ENCODE measurements at regions not wholly inside any gene's neighbourhood (a gene's known extent, or its start where the extent isn't known, plus 50 kb on each side); places are given as distances from the start of the nearest gene placed in this dataset.

DNA sequence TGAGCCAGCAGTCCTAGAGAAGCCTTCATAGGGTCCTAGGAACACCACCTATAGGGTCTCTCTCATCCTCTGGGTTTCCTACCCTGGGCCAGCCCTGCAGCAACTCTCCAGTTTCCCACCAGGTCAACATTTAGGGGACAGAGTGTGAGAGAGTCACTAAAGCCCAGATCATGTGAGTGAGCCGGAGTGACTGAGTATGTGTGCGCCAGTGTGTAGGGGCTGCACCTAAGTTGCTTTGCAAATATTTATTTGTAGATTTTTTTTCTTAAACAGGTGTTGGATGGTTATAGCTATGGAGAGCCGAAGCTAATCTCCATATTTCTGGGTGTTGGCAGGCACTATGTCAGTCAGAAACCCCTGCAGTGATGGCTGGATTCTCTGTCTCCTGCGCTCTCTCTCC lies 232.5 kb upstream of the NCAM1 start:
- H3K79me2 ChIP-seq = no peaks in the 10 kb centered on the region
- TF ChIP-seq, protein P1, sequence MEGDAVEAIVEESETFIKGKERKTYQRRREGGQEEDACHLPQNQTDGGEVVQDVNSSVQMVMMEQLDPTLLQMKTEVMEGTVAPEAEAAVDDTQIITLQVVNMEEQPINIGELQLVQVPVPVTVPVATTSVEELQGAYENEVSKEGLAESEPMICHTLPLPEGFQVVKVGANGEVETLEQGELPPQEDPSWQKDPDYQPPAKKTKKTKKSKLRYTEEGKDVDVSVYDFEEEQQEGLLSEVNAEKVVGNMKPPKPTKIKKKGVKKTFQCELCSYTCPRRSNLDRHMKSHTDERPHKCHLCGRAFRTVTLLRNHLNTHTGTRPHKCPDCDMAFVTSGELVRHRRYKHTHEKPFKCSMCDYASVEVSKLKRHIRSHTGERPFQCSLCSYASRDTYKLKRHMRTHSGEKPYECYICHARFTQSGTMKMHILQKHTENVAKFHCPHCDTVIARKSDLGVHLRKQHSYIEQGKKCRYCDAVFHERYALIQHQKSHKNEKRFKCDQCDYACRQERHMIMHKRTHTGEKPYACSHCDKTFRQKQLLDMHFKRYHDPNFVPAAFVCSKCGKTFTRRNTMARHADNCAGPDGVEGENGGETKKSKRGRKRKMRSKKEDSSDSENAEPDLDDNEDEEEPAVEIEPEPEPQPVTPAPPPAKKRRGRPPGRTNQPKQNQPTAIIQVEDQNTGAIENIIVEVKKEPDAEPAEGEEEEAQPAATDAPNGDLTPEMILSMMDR (IDR thresholded peaks at IDR 0.05) = no peak
- H3K9ac ChIP-seq = no peak overlapping the region
- no peaks in the 10 kb centered on the region for H3K27me3 ChIP-seq (ENCODE audit: control insufficient read depth, insufficient read depth, low read length)
- no peak overlapping the region for H3K4me2 ChIP-seq (ENCODE audit: low read length)
- H3K4me1 ChIP-seq = no peaks in the 10 kb centered on the region
- no peaks in the 10 kb centered on the region for H3K36me3 ChIP-seq (ENCODE audit: control insufficient read depth, insufficient read depth, low read length)
- no peak overlapping the region for H3K27ac ChIP-seq
- no peak overlapping the region for H3K4me3 ChIP-seq (ENCODE audit: low read depth, low read length)
- no peaks in the 10 kb centered on the region for H3K9me3 ChIP-seq (ENCODE audit: control insufficient read depth, low read length)
- no peak overlapping the region for H2AFZ ChIP-seq

DNA sequence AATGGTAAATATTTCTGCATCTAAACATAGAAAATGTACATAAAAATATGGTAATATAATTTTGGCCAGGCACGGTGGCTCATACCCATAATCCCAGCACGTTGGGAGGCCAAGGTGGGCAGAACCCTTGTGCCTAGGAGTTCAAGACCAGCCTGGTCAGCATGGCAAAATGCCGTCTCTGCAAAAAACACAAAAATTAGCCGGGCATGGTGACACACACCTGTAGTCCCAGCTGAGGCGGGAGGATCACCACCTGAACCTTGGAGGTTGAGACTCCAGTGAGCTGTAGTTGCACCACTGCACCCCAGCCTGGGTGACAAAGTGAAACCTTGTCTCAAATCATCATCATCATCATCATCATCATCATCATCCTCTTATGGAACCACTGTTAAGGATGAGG lies 230.6 kb upstream of the NCAM1 start:
- H3K36me3 ChIP-seq (ENCODE audit: control insufficient read depth, insufficient read depth, low read length) = no peaks in the 10 kb centered on the region
- no peaks in the 10 kb centered on the region for H3K79me2 ChIP-seq
- TF ChIP-seq, protein P1 (IDR thresholded peaks at IDR 0.05) = no peak
- no peaks in the 10 kb centered on the region for H3K9me3 ChIP-seq (ENCODE audit: control insufficient read depth, low read length)
- no peak overlapping the region for H3K4me2 ChIP-seq (ENCODE audit: low read length)
- H2AFZ ChIP-seq = no peak overlapping the region
- no peak overlapping the region for H3K4me3 ChIP-seq (ENCODE audit: low read depth, low read length)
- no peaks in the 10 kb centered on the region for H3K4me1 ChIP-seq
- no peaks in the 10 kb centered on the region for H3K27me3 ChIP-seq (ENCODE audit: control insufficient read depth, insufficient read depth, low read length)
- H3K27ac ChIP-seq = no peak overlapping the region
- no peak overlapping the region for H3K9ac ChIP-seq

DNA sequence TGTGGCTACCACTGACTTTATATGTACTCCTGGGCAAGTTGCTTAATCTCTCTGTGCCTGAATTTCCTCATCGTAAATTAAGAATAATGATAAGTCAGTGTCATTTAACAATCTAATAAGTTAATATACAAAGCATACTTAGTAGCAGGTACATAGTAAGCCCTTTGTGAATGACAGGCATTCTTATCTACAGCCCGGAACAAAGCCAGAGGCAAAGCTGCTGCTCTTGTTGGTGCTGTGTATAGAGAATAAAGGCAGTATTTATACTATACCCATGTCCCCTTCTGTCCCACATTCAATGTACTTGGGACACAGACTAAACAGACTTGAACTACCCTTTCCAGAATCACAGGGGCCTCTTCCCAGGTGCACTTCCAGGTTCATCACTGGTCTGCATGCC lies 229.7 kb upstream of the NCAM1 start:
- Histone ChIP-seq H3K9ac (no peak overlapping the region), H3K79me2 (no peaks in the 10 kb centered on the region), H3K4me2 (ENCODE audit: low read length) (no peak overlapping the region), H3K27ac (no peak overlapping the region), H2AFZ (no peak overlapping the region), H3K27me3 (ENCODE audit: control insufficient read depth, insufficient read depth, low read length) (no peaks in the 10 kb centered on the region), H3K4me1 (no peaks in the 10 kb centered on the region), H3K9me3 (ENCODE audit: control insufficient read depth, low read length) (no peaks in the 10 kb centered on the region), H3K4me3 (ENCODE audit: low read depth, low read length) (no peak overlapping the region), H3K36me3 (ENCODE audit: control insufficient read depth, insufficient read depth, low read length) (no peaks in the 10 kb centered on the region)
- TF ChIP-seq, protein P1 (IDR thresholded peaks at IDR 0.05) = no peak

DNA sequence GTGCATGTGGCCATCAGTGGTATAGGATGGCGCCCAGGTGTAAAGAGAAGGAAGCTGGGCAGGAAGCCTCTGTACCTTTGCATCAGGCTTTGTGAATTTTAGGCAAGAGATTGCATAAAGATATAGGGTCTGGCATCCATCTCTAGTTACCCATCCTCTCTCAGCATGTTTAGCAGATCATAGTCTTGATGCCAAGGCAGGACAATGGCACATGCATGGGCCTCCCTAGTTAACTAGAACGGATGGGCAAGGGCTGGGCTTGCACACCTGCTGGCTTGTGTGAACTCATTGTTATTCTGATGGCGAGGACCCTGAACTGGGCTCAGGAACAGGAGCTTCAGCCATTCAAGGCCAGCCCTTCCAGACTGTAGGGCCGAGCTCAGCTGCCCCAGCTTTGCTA lies 229.2 kb upstream of the NCAM1 start:
- Histone ChIP-seq H3K4me3 (ENCODE audit: low read depth, low read length) (no peak overlapping the region), H3K9me3 (ENCODE audit: control insufficient read depth, low read length) (no peaks in the 10 kb centered on the region), H3K9ac (no peak overlapping the region), H3K4me2 (ENCODE audit: low read length) (no peak overlapping the region), H3K36me3 (ENCODE audit: control insufficient read depth, insufficient read depth, low read length) (no peaks in the 10 kb centered on the region), H2AFZ (no peak overlapping the region), H3K27me3 (ENCODE audit: control insufficient read depth, insufficient read depth, low read length) (no peaks in the 10 kb centered on the region), H3K4me1 (no peaks in the 10 kb centered on the region), H3K79me2 (no peaks in the 10 kb centered on the region), H3K27ac (no peak overlapping the region)
- TF ChIP-seq, protein P1 (IDR thresholded peaks at IDR 0.05) = no peak

DNA sequence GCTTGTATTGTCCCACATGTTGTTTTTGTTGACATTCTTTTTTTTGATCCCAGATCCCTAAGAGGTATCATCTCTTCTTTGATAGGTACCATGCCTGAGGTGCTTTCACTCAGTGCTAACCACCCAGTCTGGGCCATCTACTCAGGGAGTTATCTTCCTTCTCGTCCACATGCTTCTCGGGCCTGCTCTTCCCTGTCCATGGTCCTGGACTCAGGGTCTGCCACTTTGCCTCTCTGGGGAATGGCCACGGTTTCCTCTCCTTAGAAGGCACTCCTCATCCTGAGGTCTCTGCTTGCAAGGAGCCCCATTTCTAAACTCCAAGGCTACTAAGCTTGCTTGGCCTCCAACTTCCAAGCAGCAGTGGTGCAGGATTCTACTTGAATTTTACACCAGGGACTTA lies 227.0 kb upstream of the NCAM1 start:
- TF ChIP-seq, protein P1 (IDR thresholded peaks at IDR 0.05) = no peak
- Histone ChIP-seq H3K9me3 (ENCODE audit: control insufficient read depth, low read length) (no peaks in the 10 kb centered on the region), H3K4me2 (ENCODE audit: low read length) (no peak overlapping the region), H3K4me1 (no peaks in the 10 kb centered on the region), H3K9ac (no peak overlapping the region), H3K27me3 (ENCODE audit: control insufficient read depth, insufficient read depth, low read length) (no peaks in the 10 kb centered on the region), H3K36me3 (ENCODE audit: control insufficient read depth, insufficient read depth, low read length) (no peaks in the 10 kb centered on the region), H2AFZ (no peak overlapping the region), H3K79me2 (no peaks in the 10 kb centered on the region), H3K27ac (no peak overlapping the region), H3K4me3 (ENCODE audit: low read depth, low read length) (no peak overlapping the region)
